GF-D8 (cell line): ENCODE measurements at regions not wholly inside any gene's neighbourhood (a gene's known extent, or its start where the extent isn't known, plus 50 kb on each side); places are given as distances from the start of the nearest gene placed in this dataset.
"Not testable (repeated sequence)": the region's sequence is repeated elsewhere in the genome, so short reads cannot be mapped to it uniquely, and the experiment has no call there.

Experiments used
- DNase-seq: peaks from one replicate; lab custom pipeline; 2025; lab: John Stamatoyannopoulos, UW

DNA sequence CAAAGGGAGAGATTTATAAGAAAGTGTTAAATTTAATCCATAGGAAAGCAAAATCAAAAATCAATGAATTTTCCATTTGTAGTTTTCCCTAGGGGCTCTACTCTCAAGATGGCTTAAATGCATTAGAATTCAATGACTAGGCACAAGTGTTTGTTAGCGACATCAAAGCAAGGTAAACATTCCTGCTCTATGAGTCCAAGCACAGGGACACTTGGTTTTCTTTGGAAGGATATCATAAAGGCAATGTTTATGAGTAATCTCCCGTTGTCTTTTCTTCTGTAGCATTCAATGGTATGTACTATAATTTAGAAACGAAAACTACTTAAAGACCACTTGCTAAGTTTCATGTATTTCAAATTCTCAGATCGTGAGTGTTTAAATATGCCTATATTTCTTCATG, 54.8 kb upstream of the ZNF717 start:
- DNase-seq, result not testable (repeated sequence)

DNA sequence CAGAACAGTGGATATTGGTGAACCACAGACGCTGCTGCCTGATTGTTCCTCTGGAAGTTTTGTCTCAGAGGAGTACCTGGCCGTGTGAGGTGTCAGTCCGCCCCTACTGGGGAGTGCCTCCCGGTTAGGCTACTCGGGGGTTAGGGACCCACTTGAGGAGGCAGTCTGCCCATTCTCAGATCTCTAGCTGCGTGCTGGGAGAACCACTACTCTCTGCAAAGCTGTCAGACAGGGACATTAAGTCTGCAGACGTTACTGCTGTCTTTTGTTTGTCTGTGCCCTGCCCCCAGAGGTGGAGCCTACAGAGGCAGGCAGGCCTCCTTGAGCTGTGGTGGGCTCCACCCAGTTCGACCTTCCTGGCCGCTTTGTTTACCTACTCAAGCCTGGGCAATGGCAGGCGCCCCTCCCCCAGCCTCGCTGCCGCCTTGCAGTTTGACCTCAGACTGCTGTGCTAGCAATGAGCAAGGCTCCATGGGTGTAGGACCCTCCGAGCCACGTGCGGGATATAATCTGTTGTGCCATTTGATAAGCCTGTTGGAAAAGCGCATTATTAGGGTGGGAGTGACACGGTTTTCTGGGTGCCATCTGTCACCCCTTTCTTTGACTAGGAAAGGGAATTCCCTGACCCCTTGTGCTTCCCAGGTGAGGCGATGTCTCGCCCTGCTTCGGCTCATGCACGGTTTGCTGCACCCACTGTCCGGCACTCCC, 65.1 kb upstream of the ZNF717 start:
- DNase-seq, result not testable (repeated sequence)

DNA sequence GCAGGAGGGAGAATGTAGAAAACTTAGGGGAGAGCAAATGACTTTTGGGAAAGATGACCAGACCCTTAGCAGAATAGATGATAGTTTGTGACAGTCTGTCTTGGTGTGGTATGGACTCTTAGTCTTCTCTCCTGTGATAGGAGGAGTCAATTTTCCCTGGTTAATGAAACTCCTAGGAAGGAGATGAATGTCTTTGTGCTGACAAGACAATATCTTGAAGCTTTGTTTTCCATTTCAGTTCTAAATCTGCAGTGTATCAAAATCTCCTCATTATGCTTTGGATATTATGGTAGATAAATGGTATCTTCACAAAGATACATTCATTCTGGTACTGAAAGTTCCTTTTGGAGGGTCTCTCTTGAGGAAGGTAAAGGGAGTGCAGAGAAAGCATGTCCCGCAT, 77.8 kb upstream of the ZNF717 start:
- no peak for DNase-seq

DNA sequence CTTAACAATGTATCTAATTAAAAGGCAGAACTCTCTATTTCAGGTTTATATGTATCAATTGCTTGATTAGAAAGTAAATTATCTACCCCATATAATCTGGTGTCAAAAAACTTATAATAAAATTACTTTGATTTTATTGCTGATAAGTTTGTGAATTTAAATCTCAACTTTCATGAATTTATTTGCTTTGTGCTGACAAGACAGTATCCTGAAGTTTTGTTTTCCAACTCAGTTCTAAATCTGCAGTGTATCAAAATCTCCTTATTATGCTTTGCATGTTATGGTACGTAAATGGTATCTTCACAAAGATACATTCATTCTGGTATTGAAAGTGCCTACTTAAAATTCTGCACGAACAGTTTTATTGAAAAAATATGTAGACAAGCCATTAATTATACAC, 78.5 kb upstream of the ZNF717 start:
- no peak for DNase-seq

DNA sequence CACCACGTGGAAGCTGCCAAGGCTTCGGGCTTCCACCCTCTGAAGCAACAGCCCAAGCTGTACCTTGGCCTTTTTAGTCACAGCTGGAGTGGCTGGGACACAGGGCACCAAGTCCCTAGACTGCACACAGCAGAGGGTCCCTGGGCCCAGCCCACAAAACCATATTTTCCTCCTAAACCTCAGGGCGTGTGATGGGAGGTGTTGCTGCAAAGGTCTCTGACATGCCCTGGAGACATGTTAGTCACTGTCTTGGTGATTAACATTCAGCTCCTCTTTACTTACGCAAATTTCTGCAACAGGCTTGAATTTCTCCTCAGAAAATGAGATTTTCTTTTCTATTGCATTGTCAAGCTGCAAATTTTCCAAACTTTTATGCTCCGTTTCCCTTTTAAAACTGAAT, 98.4 kb upstream of the ZNF717 start:
- not testable (repeated sequence) for DNase-seq

DNA sequence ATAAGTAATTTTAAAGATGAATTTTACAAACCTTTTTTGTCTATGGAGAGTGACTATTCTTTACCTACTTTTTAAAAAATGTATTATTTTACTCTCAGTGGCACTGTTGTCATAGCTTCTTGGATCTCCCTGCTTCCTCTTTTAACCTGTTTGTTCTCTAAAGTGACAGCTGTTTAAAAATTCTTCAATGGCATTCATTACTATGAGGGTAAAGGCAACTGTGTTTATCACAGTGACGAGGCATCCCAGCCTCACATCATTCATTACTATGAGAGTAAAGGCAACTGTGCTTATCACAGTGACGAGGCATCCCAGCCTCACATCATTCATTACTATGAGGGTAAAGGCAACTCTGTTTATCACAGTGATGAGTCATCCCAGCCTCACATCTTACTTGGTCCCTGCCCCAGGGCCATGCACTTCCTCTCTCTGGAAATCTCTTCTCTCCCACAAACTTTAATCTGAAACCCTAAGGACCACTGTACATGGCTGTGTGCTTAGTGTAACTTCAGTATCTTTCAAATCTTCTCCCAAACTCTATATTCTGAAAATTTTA, 101.7 kb upstream of the ZNF717 start:
- no peak for DNase-seq

DNA sequence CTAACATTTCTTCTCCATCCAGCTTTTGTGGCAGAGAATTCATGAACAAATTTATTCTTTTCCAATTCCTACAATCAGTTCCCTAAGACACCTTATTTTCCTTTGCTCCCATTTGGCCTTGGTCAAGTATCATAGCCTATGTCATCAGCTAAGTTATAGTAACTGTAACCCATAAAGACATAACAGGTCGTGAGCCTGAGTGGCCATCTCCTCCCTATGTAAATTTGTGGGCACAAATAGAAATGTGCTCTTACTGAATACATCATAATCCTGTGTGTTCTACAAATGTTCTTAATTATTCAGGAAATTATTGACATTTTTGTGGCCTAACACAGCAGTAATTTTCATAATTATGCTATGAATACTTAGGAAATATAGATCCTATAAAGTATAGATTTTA, 108.9 kb upstream of the ZNF717 start:
- DNase-seq, result no peak

DNA sequence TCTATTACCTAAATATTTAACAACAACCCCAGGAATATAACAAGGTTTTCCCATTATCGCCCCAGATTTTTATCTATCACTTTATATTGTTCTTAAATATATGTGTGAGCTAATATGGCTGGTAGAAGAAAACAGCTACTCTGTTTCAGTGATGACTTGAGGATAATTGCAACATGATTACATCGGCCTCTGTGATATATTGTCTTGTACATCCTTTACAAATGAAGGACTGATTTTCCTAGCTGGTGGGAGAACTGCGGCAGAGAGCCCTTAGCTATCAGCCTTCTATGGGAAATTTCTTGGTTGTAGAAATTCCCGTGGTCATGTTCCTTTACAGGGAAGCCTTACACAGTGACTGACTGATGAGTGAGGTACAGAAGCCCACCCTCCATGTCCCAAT, 110.9 kb upstream of the ZNF717 start:
- DNase-seq, result no peak

DNA sequence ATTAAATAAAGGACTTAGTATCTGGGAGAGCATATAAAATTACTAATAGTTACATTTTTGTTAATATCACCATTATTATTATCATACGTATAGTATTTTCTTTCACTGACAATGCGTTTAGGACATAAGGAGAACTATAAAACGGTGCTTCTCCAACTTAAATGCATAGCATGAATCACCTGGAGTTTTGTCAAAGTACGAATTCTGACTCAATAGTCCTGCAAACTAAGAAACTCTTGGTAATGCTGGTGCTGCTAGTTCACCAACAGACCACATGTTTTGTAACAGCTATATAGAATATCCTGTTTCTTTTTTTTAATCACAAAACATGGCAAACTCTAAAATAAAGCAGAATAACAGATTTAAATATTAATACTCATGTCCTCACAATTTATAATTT, 116.1 kb upstream of the ZNF717 start:
- not testable (repeated sequence) for DNase-seq

DNA sequence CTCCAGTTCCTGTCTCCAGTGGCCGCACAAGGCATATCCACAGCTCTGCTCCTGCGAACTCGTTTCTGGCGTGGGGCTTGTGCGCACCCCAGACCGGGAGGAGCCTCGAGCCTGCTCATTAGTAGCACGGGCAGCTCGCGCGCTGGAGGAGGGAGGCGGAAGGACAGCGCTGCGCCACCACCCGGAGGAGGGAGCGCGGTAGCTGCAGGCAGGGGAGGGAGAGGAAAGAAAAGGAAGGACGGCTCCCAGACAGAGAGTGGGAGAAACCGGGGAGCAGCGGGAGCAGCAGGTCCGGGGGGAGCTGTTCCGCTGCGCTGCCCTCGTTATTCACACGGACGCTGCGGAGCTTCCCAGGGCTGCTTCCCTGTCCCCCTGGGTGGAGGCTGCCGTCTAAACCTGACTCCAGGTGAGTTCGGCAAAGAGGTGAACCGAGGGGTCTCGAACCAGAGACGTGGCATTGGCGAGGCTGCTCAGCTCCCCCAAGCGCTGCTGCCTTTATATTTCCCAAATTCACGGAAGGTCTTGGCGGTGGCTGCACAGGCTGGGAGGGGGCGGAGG, 121.3 kb upstream of the ZNF717 start:
- no peak for DNase-seq

DNA sequence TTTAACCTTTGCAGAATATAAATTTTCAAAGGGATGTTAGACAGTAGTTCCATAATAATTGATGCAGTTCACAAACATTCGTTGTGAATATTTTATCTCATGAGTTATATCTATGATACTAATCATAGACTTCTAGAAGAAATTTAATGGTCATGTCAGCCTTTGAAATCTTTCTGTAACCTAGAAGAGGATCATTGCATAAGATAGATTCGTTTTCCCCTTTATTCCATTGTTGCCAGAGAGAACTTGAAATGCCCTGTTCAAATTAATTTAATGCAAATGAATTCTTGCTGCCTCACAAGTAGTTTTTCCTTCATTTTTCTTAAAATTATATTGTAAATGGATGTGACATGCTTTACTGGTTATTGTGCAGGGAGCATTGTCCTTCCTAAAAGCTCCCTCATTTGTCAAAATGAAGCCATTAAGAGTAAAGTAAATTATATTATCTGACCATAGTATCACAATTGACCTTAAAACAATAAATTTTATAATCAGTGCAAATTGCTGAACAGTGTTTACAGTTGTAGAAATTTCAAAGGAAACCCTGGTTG, 128.5 kb upstream of the ZNF717 start:
- DNase-seq, result no peak

DNA sequence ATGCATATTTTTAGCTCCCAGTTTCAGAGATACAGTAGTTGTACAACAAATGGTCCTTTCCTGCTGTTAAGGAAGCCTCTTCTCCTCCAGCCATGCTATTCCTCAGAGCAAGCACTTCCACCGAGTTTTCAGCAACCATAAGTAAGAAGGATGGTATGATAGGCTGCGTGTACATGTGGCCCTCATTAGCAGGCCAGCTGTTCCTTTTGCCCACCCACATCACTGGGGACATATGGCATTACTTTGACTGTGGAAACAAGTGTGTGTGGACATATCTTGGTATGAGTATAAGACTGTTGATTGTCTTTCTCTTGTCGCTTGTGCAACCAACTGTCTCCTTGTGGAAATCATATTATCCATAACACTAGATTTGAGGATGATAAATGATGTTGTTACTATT, 129.4 kb upstream of the ZNF717 start:
- not testable (repeated sequence) for DNase-seq

DNA sequence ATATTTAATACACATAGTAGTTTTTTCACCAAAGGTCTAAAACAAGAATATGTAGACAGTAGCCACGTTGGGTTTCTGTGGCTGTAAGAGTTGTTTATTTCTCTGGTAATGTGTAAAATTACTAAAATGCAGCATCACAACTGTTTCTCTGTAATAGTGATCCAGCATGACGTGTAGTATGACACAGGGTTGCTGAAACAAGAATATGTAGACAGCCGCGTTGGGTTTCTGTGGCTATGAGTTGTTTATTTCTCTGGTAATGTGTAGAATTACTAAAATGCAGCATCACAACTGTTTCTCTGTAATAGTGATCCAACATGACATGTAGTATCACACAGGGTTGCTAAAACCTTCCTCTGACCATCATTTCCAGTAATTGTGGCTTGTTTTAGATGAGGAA, 153.6 kb upstream of the ZNF717 start:
- DNase-seq, result no peak

DNA sequence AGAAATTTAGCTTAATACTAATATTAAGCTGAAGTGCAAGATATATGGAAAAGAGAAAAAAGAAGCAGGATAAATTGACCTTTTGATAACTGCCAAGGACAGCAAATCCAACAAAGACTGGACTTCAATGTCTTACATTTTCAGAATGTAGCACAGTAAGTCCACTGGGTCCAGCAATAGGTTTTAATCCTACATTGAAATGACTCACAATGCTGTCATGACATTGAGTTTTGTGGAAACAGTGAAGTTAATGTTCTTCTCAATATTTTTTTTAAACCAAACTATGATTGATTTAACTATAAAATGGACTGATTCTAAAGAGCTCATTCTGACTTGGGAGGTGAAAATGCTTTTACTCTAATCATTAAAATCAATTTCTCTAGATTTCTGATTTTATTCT, 166.6 kb upstream of the ZNF717 start:
- DNase-seq, result no peak

DNA sequence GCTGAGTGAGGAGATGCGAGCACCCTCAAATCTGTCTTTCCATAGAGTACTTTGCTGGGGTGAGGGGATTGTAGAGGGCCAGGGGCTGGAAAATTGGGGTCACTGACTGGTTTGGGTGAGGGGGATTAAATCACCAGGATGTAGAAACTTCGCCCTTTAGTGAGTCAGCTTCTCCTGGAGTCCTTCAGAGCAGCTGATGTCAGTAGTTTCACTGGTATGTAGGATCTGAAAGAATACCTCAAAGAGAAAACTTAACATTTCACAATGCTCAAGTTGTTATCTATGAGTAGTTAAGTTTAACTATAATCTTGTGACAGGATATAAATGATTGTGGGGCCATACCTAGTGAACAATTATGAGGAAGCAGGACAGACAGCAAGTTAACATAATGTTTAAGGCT, 174.7 kb upstream of the ZNF717 start:
- DNase-seq, result not testable (repeated sequence)

DNA sequence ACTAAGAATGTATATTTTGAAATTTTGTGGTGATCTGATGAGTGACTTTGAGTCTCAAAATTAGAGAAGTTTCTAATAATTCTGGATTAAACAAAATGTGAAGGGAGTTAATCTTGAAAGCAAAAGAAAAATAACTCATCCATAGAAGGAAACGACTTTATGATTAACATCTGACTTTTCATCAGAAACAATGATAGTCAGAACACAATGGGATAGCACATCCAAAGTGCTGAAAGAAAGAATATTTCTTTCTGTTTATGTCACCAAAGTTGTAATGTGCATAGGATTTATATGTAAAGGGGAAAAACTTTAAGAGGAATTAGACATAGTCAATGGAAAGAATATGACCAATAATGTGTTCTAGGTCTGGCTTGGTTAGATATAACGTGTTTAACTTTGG, 176.7 kb upstream of the ZNF717 start:
- not testable (repeated sequence) for DNase-seq

DNA sequence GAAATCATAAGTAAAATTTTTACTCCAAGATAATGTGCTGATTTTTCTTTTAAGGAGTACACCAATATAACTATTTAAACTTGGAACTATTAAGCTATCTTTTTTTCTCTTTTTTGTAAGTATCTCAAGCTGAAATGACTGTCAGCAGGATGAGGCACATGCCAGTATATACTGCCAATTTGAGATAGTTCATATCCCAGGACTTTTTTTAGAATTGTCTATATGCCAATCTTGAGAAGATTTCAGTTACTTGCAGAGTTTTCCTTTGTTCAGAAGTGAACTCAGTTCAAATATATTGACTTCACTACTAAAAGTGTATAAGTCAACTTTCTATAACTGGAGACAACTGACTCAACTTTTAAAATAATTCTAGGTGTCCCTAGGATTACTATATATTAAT, 181.7 kb upstream of the ZNF717 start:
- no peak for DNase-seq

DNA sequence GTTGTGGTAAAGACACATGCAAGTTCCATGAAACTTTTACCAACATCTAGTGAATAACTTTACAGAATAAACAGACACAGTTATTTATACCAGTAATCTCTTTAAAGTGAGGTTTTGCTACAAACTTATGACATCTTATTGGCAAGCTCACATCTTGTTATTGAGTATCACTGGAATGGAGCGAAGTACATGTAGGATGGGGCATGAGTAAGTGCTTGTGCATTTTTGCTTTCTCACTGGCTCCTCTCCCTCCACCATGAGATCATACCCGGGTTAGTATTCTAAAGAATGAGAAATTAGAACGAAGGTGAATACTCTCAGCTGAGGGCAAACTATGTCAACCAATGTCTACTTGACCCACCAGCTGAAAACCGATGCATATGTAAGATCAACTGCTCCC, 193.3 kb upstream of the ZNF717 start:
- no peak for DNase-seq

DNA sequence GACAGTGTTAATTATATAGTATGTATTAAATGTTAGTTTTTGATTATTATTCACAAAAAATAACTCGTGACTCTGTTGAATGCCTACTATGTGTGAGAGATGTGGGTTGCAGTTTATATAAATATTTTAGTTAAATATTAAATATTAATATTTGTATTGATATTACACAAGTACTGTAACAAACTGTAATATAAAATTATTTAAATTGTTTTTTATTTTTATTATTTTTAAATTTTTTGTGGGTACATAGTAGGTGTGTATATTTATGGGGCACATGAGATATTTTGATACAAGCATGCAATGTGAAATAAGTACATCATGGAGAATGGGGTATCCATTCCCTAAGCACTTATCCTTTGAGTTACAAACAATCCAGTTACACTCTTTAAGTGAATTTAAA, 196.1 kb upstream of the ZNF717 start:
- no peak for DNase-seq

DNA sequence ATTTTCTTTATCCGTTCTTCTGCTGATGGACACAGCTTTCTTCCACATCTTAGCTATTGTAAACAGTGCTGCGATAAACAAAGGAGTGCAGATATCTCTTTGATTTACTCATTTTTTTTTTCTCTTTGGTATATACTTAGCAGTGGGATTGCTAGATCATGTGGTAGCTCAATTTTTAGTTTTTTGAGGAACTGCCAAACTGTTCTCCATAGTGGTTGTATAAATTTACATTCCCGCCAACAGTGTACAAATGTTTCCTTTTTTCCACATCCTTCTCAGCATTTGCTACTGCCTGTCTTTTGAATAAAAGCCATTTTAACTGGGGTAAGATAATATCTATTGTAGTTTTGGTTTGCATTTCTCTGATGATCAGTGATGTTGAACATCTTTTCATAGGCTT, 196.8 kb upstream of the ZNF717 start:
- no peak for DNase-seq

DNA sequence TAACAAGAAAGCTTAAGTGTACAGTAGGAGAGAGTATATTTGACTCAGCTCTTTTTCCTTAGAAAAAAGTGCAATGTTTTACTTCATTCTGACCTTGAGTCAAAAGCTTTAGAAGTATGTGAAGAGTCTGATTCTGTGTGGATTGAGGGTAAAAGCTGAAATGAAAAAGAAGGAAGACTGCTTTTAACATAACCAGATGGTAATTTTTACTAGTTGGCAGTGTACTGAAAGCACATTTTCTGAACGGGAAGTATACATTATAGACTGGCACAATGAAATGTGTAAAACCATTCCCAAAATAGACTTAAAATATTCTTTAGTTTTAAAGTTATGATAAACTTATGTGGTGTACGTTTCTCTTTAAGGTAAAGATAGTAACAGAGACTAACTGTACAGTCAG, 197.8 kb upstream of the ZNF717 start:
- no peak for DNase-seq

DNA sequence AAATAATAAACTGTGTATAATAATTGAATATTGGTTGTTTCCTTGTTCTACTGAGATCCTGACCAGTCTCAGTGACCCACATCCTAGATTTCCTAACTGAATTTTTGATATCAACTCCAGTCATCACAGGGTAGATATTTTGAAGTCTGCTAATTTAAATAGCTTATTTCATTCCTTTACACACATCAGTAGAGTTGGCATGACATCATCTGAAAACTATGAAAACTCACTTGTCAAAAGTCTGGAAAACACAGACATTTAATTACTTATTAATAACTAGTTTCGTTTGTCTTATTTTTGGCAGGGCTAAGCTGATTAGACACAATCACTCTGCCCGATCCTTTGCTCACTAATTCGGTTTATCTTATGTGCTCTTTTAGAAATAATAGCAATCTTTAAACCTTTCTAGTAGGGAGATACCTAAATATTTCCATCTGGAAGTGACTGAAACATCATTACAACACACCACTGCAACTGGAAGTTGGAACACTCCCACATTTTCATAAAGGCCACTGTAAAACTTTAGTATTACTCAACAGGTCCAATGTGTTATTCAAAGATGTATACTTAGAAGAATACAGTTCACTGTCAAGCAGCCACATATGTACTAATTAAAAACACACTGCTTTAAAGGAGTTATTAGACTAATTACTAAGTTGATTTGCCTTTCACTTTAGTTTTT, 198.4 kb upstream of the ZNF717 start:
- DNase-seq, result no peak

DNA sequence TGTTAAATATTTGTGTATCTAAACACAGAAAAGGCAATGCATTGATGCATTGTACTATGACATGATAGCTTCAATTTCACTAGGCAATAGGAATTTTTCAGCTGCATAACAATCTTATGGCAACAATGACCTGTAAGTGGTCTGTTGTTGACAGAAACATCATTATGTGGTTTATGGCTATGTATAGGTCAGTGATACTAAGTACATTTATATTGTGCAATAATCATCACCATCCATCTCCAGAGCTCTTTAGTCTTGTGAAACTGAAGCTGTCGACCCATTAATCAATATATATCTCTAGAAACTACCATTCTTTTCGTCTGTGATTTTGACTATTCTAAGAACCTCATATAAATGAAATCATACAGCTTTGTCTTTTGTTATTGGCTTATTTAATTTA, 200.1 kb upstream of the ZNF717 start:
- no peak for DNase-seq
